Body of pancreas (tissue), 4 donors: ENCODE measurements at regions not wholly inside any gene's neighbourhood (a gene's known extent, or its start where the extent isn't known, plus 50 kb on each side); places are given as distances from the start of the nearest gene placed in this dataset.

Experiments
- CTCF ChIP-seq, 7 experiments: fragments of 450-650 bp in 4 of 7; fragments of 200-600 bp in 3 of 7; sonication (generic) in 3 of 7; IDR thresholded peaks; one replicate each; pipeline ENCODE4 v1.5.1; 2016 to 2019; ENCODE audit warnings: antibody characterized with exemption in 7 of 7
- POLR2A ChIP-seq, 3 donors: fragments of 450-650 bp; IDR thresholded peaks; one replicate each; pipeline ENCODE4 v1.6.1; 2016; ENCODE audit warnings: antibody characterized with exemption in 3 of 3, mild to moderate bottlenecking in 2 of 3

- TF ChIP-seq CTCF (IDR thresholded peaks at IDR 0.05) (no peak), POLR2A (IDR thresholded peaks at IDR 0.05) (no peak)
These were observed 68.7 kb upstream of the UNC5A start for GRCh38 chr5:176741561-176742211.
